ENCODE measurements at regions not wholly inside any gene's neighbourhood (a gene's known extent, or its start where the extent isn't known, plus 50 kb on each side); places are given as distances from the start of the nearest gene placed in this dataset.

DNA sequence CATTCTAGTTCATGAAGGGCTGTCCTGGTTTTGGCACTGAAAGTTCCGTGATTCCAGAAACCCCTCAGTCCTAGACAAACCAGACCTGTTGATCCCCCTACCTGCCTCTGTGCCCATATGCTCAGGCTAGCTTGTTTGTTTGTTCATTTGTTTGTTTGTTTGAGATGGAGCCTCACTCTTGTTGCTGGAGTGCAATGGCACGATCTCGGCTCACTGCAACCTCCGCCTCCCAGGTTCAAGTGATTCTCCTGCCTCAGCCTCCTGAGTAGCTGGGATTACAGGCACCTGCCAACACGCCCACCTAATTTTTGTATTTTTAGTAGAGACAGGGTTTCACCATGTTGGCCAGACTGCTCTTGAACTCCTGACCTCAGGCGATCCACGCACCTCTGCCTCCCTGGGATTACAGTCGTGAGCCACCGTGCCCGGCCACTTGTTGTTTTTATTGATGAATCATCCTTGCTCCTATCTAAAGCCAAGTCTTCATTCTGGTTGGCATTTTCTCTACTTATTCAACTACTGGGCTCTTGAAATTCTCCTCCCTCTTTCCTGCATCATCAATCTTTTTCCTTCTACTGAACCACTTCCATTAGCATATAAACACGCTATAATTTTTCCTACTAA is 86.3 kb upstream of the BMP2K start:
- no peak overlapping the region for H3K4me3 ChIP-seq (ENCODE audit: low read depth in 1 of 2, low read length in 2 of 2)
- 72 to 84% methylated on average over 11 of the region's 11 CpGs for WGBS, 2 donors
- H3K9me3 ChIP-seq (ENCODE audit: control insufficient read depth in 2 of 2, insufficient read depth in 1 of 2, low read depth in 1 of 2, low read length in 1 of 2), result no peaks in the 10 kb centered on the region
- H3K27ac ChIP-seq (ENCODE audit: low read depth in 2 of 2, low read length in 1 of 2), result no peak overlapping the region
- H3K27me3 ChIP-seq (ENCODE audit: control insufficient read depth in 1 of 2, insufficient read depth in 2 of 2, low read length in 2 of 2), result no peaks in the 10 kb centered on the region
- H3K36me3 ChIP-seq (ENCODE audit: control insufficient read depth in 2 of 2, insufficient read depth in 2 of 2, low read length in 1 of 2), result no peaks in the 10 kb centered on the region
- H3K4me1 ChIP-seq (ENCODE audit: control insufficient read depth in 2 of 2, insufficient read depth in 2 of 2, low read length in 1 of 2), result no peaks in the 10 kb centered on the region

DNA sequence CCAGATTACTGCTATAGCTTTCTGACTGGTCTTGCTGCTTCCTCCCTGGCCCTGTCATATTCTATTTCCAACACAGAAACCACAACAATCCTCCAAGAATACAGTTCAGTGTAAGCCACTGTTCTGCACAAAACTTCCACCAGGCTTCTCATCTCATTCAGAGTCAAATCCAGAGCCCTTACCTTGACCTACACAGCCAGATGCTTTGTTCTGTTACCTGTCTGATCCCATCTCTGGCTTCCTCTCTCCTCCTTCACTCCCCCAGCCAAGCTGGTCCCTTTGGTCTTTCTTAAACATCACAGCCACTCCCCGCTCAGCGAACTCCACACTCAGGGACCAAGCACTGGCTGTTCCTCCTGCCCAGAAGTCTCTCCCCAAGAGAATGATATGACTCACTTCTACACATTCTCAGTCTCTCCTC is 84.8 kb upstream of the BMP2K start:
- no peaks in the 10 kb centered on the region for H3K4me1 ChIP-seq (ENCODE audit: control insufficient read depth in 2 of 2, insufficient read depth in 2 of 2, low read length in 1 of 2)
- H3K9me3 ChIP-seq (ENCODE audit: control insufficient read depth in 2 of 2, insufficient read depth in 1 of 2, low read depth in 1 of 2, low read length in 1 of 2), result no peaks in the 10 kb centered on the region
- 92 to 96% methylated on average over 2 of the region's 2 CpGs for WGBS, 2 donors

DNA sequence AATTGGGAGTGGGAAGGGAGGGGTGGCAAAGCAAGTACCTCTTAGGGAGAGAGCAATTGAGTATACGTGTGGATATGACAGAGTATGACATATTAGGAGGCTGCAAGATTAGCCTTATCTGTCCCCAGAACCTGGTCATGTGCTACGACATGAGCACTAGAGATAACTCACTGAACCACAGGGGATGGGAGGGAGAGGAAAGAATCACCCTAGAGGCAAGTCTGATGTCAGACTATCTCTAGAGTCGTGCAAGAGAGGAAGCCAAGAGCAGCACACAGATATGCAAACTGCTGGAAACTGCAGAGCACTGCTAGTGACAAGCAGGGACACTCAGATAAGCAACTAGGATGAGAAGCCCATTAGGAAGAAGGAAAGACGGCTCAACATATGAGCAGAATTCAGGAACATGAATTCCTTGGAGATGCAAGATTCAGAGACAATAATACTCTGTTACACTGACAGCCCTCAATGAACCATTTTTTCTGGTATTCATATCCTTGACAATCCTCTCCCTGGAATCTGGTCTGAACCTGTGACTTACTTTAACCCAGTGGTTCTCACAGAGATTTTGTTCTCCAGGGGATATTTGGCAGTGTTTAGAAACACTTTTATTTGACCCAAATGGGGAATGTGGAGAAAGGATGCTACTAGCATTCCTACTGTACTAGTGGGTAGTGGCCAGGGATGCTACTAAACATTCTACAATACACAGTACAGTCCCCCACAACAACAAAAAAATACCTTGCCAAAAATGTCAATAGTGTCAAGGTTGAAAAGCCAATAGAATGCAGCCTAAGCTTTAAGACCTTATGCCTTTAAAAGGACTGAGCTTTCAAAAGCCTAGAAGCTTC is 84.0 kb upstream of the BMP2K start:
- H3K9me3 ChIP-seq (ENCODE audit: control insufficient read depth in 2 of 2, insufficient read depth in 1 of 2, low read depth in 1 of 2, low read length in 1 of 2), result no peaks in the 10 kb centered on the region
- H3K4me1 ChIP-seq (ENCODE audit: control insufficient read depth in 2 of 2, insufficient read depth in 2 of 2, low read length in 1 of 2), result no peaks in the 10 kb centered on the region
- H3K4me3 ChIP-seq (ENCODE audit: low read depth in 1 of 2, low read length in 2 of 2), result no peak overlapping the region
- H3K27me3 ChIP-seq (ENCODE audit: control insufficient read depth in 1 of 2, insufficient read depth in 2 of 2, low read length in 2 of 2), result no peaks in the 10 kb centered on the region
- no peak overlapping the region for H3K27ac ChIP-seq (ENCODE audit: low read depth in 2 of 2, low read length in 1 of 2)
- WGBS, 2 donors, result 54 to 64% methylated on average over 4 of the region's 4 CpGs
- no peaks in the 10 kb centered on the region for H3K36me3 ChIP-seq (ENCODE audit: control insufficient read depth in 2 of 2, insufficient read depth in 2 of 2, low read length in 1 of 2)

More for the DNA sequence above, 84.8 kb upstream of the BMP2K start:
- no peaks in the 10 kb centered on the region for H3K36me3 ChIP-seq (ENCODE audit: control insufficient read depth in 2 of 2, insufficient read depth in 2 of 2, low read length in 1 of 2)
- no peak overlapping the region for H3K27ac ChIP-seq (ENCODE audit: low read depth in 2 of 2, low read length in 1 of 2)
- no peak overlapping the region for H3K4me3 ChIP-seq (ENCODE audit: low read depth in 1 of 2, low read length in 2 of 2)
- H3K27me3 ChIP-seq (ENCODE audit: control insufficient read depth in 1 of 2, insufficient read depth in 2 of 2, low read length in 2 of 2), result no peaks in the 10 kb centered on the region

DNA sequence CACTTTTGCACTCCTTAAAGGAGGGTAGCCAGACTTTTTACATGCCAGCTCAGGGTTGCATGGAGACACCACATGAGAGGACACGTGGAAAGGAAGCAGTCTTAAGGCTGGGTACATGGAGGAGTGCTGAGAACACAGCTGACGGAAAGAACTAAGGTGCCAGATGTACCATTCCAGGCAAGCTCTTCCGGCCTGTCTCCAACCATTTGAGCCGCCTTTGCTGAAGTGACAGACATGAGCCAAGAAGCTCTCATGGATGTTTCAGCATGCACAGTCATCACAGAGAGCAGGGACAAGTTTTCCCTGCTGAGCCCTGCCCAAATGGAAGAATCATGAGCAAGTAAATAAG is 83.4 kb upstream of the BMP2K start:
- no peak overlapping the region for H3K4me3 ChIP-seq (ENCODE audit: low read depth in 1 of 2, low read length in 2 of 2)

DNA sequence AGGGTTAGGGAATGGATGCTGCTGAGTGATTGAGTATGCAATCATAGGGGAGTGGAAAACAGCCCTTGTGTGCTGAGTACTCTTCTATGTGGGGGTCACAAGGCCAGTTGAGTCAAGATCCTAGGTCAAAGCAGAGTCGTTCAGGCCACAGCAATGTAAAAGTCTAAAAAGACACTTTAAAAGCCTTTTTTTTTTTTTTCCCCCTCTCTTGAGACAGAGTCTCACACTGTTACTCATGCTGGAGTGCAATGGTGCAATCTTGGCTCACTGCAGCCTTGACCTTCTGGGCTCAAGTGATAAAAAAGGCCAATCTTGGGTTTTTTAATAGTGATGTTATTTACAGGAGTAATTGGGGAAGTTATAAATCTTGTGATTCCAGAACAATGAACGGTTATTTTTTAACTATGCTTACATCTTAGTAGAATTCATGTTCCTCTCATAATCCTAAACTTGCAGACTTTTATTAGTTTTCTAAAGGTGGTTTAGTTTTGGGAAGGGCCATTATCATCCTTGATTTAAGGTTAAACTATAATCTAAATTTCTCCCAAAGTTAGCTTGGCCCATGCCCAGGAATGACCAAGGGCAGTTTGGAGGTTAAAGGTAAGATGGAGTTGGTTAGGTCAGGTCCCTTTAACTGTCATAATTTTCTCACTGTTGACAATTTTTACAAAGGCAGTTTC is 82.2 kb upstream of the BMP2K start:
- H3K27ac ChIP-seq (ENCODE audit: low read depth in 2 of 2, low read length in 1 of 2), result no peak overlapping the region
- WGBS, 2 donors, result 56 to 66% methylated on average over 2 of the region's 2 CpGs

More for the DNA sequence above, 83.4 kb upstream of the BMP2K start:
- Histone ChIP-seq H3K4me1 (ENCODE audit: control insufficient read depth in 2 of 2, insufficient read depth in 2 of 2, low read length in 1 of 2) (no peaks in the 10 kb centered on the region), H3K27ac (ENCODE audit: low read depth in 2 of 2, low read length in 1 of 2) (no peak overlapping the region), H3K27me3 (ENCODE audit: control insufficient read depth in 1 of 2, insufficient read depth in 2 of 2, low read length in 2 of 2) (no peaks in the 10 kb centered on the region), H3K36me3 (ENCODE audit: control insufficient read depth in 2 of 2, insufficient read depth in 2 of 2, low read length in 1 of 2) (no peaks in the 10 kb centered on the region), H3K9me3 (ENCODE audit: control insufficient read depth in 2 of 2, insufficient read depth in 1 of 2, low read depth in 1 of 2, low read length in 1 of 2) (no peaks in the 10 kb centered on the region)
- 81 to 84% methylated on average over 4 of the region's 4 CpGs for WGBS, 2 donors

DNA sequence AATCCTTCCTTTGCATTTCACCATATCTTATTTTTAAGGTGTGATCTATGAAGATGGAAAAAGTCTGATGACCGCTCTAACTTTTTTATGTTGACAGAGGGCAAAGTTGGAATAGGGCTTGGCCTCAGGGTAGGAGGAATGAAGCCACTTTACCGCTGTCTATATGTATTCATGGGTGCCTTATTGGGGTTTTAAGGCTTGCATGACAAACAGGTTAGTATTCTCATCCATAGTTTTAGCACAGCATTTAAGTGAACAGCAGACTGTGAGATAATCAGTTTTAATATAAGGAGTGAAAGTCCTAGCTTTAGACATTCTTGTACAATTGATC is 81.7 kb upstream of the BMP2K start:
- no peaks in the 10 kb centered on the region for H3K36me3 ChIP-seq (ENCODE audit: control insufficient read depth in 2 of 2, insufficient read depth in 2 of 2, low read length in 1 of 2)
- H3K4me1 ChIP-seq (ENCODE audit: control insufficient read depth in 2 of 2, insufficient read depth in 2 of 2, low read length in 1 of 2), result no peaks in the 10 kb centered on the region
- H3K27ac ChIP-seq (ENCODE audit: low read depth in 2 of 2, low read length in 1 of 2), result no peak overlapping the region
- 99% methylated on average over 2 of the region's 2 CpGs for WGBS, 2 donors
- H3K4me3 ChIP-seq (ENCODE audit: low read depth in 1 of 2, low read length in 2 of 2), result no peak overlapping the region
- H3K9me3 ChIP-seq (ENCODE audit: control insufficient read depth in 2 of 2, insufficient read depth in 1 of 2, low read depth in 1 of 2, low read length in 1 of 2), result no peaks in the 10 kb centered on the region
- no peaks in the 10 kb centered on the region for H3K27me3 ChIP-seq (ENCODE audit: control insufficient read depth in 1 of 2, insufficient read depth in 2 of 2, low read length in 2 of 2)

More for the DNA sequence above, 82.2 kb upstream of the BMP2K start:
- Histone ChIP-seq H3K27me3 (ENCODE audit: control insufficient read depth in 1 of 2, insufficient read depth in 2 of 2, low read length in 2 of 2) (no peaks in the 10 kb centered on the region), H3K4me3 (ENCODE audit: low read depth in 1 of 2, low read length in 2 of 2) (no peak overlapping the region), H3K9me3 (ENCODE audit: control insufficient read depth in 2 of 2, insufficient read depth in 1 of 2, low read depth in 1 of 2, low read length in 1 of 2) (no peaks in the 10 kb centered on the region), H3K36me3 (ENCODE audit: control insufficient read depth in 2 of 2, insufficient read depth in 2 of 2, low read length in 1 of 2) (no peaks in the 10 kb centered on the region), H3K4me1 (ENCODE audit: control insufficient read depth in 2 of 2, insufficient read depth in 2 of 2, low read length in 1 of 2) (no peaks in the 10 kb centered on the region)

DNA sequence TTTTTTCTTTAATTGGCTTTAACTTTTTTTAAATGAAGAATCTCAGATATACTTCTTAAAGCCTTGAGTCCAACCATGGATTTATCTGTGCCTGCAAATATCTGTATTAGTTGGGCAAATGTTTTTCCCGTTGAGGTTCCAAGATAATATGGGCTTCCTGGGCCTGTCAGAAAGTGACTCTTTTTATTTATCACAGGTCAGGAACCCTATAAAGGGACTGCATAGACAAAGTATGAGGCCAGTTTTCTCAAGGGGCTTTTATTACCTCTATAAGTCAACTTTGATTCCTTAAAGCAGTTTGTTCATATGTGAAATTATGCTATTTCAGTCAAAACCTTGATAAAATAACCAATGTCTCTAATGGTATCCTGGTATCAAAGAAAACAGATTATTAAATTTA is 80.2 kb upstream of the BMP2K start:
- no peaks in the 10 kb centered on the region for H3K4me1 ChIP-seq (ENCODE audit: control insufficient read depth in 2 of 2, insufficient read depth in 2 of 2, low read length in 1 of 2)
- H3K27me3 ChIP-seq (ENCODE audit: control insufficient read depth in 1 of 2, insufficient read depth in 2 of 2, low read length in 2 of 2), result no peaks in the 10 kb centered on the region
- no peak overlapping the region for H3K27ac ChIP-seq (ENCODE audit: low read depth in 2 of 2, low read length in 1 of 2)
- 42 to 44% methylated on average over 1 of the region's 1 CpG for WGBS, 2 donors
- no peaks in the 10 kb centered on the region for H3K36me3 ChIP-seq (ENCODE audit: control insufficient read depth in 2 of 2, insufficient read depth in 2 of 2, low read length in 1 of 2)
- no peaks in the 10 kb centered on the region for H3K9me3 ChIP-seq (ENCODE audit: control insufficient read depth in 2 of 2, insufficient read depth in 1 of 2, low read depth in 1 of 2, low read length in 1 of 2)
- H3K4me3 ChIP-seq (ENCODE audit: low read depth in 1 of 2, low read length in 2 of 2), result no peak overlapping the region

DNA sequence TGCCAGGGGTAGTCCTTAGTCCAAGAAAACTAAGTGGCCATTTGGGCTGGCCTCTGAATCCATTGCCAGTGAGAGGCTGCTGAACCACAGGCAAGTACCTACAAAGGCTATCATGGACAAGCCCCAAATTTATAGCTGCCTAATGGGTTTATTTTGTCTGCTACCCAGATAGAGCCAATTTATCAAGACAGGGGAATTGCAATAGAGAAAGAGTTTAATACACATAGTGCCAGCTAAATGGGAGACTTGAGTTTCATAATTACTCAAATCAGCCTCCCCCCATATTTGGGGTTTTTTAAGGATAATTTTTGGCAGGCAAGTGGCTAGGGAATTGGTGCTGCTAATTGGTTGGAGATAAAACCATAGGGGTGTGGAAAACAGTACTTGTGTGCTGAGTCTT is 73.1 kb upstream of the BMP2K start:
- peaks cover 0 to 5% of the 10 kb centered on the region in 2 donors for H3K9me3 ChIP-seq (ENCODE audit: control insufficient read depth in 2 of 2, insufficient read depth in 1 of 2, low read depth in 1 of 2, low read length in 1 of 2)
- H3K27ac ChIP-seq (ENCODE audit: low read depth in 2 of 2, low read length in 1 of 2), result no peak overlapping the region
- no peaks in the 10 kb centered on the region for H3K27me3 ChIP-seq (ENCODE audit: control insufficient read depth in 1 of 2, insufficient read depth in 2 of 2, low read length in 2 of 2)
- no peaks in the 10 kb centered on the region for H3K4me1 ChIP-seq (ENCODE audit: control insufficient read depth in 2 of 2, insufficient read depth in 2 of 2, low read length in 1 of 2)
- H3K36me3 ChIP-seq (ENCODE audit: control insufficient read depth in 2 of 2, insufficient read depth in 2 of 2, low read length in 1 of 2), result no peaks in the 10 kb centered on the region
- H3K4me3 ChIP-seq (ENCODE audit: low read depth in 1 of 2, low read length in 2 of 2), result no peak overlapping the region

DNA sequence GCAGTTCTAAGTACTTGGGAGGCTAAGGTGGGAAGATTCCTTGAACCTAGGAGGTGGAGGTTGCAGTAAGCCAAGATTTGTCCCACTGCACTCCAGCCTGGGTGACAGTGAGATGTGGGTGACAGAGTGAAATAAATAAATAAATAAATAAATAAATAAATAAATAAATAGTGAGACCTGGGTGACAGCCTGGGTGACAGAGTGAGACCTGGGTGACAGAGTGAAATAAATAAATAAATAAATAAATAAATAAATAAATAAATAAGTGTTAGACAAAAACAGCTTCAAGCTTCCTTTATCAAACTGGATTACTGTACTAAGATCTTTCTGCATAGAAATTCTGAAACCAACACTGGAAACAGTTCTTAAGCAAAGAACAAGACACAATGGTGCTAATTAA is 71.8 kb upstream of the BMP2K start:
- H3K4me1 ChIP-seq (ENCODE audit: control insufficient read depth in 2 of 2, insufficient read depth in 2 of 2, low read length in 1 of 2), result no peaks in the 10 kb centered on the region
- H3K27me3 ChIP-seq (ENCODE audit: control insufficient read depth in 1 of 2, insufficient read depth in 2 of 2, low read length in 2 of 2), result no peaks in the 10 kb centered on the region
- no peak overlapping the region for H3K4me3 ChIP-seq (ENCODE audit: low read depth in 1 of 2, low read length in 2 of 2)
- no peaks in the 10 kb centered on the region for H3K36me3 ChIP-seq (ENCODE audit: control insufficient read depth in 2 of 2, insufficient read depth in 2 of 2, low read length in 1 of 2)
- no peak overlapping the region for H3K27ac ChIP-seq (ENCODE audit: low read depth in 2 of 2, low read length in 1 of 2)
- peaks cover 0 to 5% of the 10 kb centered on the region in 2 donors for H3K9me3 ChIP-seq (ENCODE audit: control insufficient read depth in 2 of 2, insufficient read depth in 1 of 2, low read depth in 1 of 2, low read length in 1 of 2)

All from esophagus (tissue), 2 donors.